Endodermal cell (in vitro differentiated cells): ENCODE measurements at regions not wholly inside any gene's neighbourhood (a gene's known extent, or its start where the extent isn't known, plus 50 kb on each side); places are given as distances from the start of the nearest gene placed in this dataset.

ENCODE experiments used
- DNase-seq: peaks from one replicate; pipeline ENCODE4 v3.0.0-alpha.2; 2017
- H3K27ac ChIP-seq: 2 replicates; pipeline ENCODE4 v1.5.1; 2013; ENCODE audit warnings: mild to moderate bottlenecking, low read depth, low read length, moderate library complexity
- H3K27me3 ChIP-seq: 2 replicates; pipeline ENCODE4 v1.6.1; 2013; ENCODE audit warnings: mild to moderate bottlenecking, low read length, moderate library complexity; ENCODE audit not compliant: insufficient read depth, control insufficient read depth, poor library complexity, severe bottlenecking
- H3K36me3 ChIP-seq: 2 replicates; pipeline ENCODE4 v1.7.0; 2013; ENCODE audit warnings: mild to moderate bottlenecking, low read length, moderate library complexity; ENCODE audit not compliant: control insufficient read depth, insufficient read depth
- H3K4me1 ChIP-seq: one replicate; pipeline ENCODE4 v1.7.0; 2013; ENCODE audit warnings: low read length; ENCODE audit not compliant: control insufficient read depth, insufficient read depth
- H3K4me3 ChIP-seq: 2 replicates; pipeline ENCODE4 v1.5.1; 2013; ENCODE audit warnings: mild to moderate bottlenecking, low read length, moderate library complexity
- H3K9ac ChIP-seq: 2 replicates; pipeline ENCODE4 v1.6.1; 2013; ENCODE audit warnings: mild to moderate bottlenecking, low read length, moderate library complexity; ENCODE audit not compliant: poor library complexity, severe bottlenecking; ENCODE audit errors: extremely low read depth
- H3K9me3 ChIP-seq: 2 replicates; pipeline ENCODE4 v1.6.1; 2013; ENCODE audit warnings: mild to moderate bottlenecking, low read length, moderate library complexity; ENCODE audit not compliant: control insufficient read depth
- H3K27ac Mint-ChIP-seq: 2 replicates; pipeline ENCODE4 v1.8.0; 2020; ENCODE audit warnings: mixed read lengths
- H3K27me3 Mint-ChIP-seq: 2 replicates; pipeline ENCODE4 v1.8.0; 2021; ENCODE audit warnings: mild to moderate bottlenecking, mixed read lengths; ENCODE audit not compliant: insufficient read depth
- H3K36me3 Mint-ChIP-seq: 2 replicates; pipeline ENCODE4 v1.8.0; 2020; ENCODE audit warnings: low read depth, mixed read lengths
- H3K4me1 Mint-ChIP-seq: 2 replicates; pipeline ENCODE4 v1.8.0; 2020; ENCODE audit warnings: mixed read lengths
- H3K4me3 Mint-ChIP-seq: 2 replicates; pipeline ENCODE4 v1.8.0; 2020; ENCODE audit warnings: mild to moderate bottlenecking, moderate library complexity, mixed read lengths
- H3K9me3 Mint-ChIP-seq: 2 replicates; pipeline ENCODE4 v1.8.0; 2020; ENCODE audit warnings: mild to moderate bottlenecking, mixed read lengths
- WGBS, 2 experiments: methylation state at CpG; one replicate each; pipeline versions ENCODE4 v1.1.5 to v1.1.7; 2013; ENCODE audit warnings: missing lambda C conversion rate in 2 of 2, mixed read lengths in 1 of 2; ENCODE audit not compliant: insufficient coverage in 1 of 2, insufficient read length in 1 of 2; 5-methylcytosine and 5-hydroxymethylcytosine counted together
- TF ChIP-seq, protein P1 (sequence below): fragments of 200-600 bp; sonication (generic); conservative IDR thresholded peaks from 2 replicates; pipeline ENCODE4 v1.5.0; 2021; ENCODE audit warnings: antibody characterized with exemption, mild to moderate bottlenecking

DNA sequence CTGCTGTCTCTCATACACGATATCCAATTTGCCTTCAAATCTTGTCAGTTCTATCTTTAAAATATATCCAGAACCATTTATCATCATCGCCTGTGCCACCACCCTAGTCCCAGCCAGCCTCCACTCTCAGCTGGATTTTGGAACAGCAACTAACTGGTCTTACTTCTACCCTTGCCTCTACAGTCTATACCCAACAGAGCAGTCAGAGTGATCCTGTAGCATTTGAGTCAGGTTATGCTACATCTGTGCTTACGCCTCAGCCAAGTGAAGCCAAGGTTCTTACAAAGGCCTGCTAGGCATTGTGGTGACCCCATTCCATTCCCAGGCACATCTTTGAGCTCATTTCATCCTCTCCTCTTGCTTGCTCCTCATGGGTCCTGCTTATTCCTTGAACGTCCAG, 95.7 kb upstream of the ACSL1 start:
- Histone ChIP-seq H3K27me3 (no peaks in the 10 kb centered on the region), H3K36me3 (no peaks in the 10 kb centered on the region), H3K9me3 (peaks cover 12% of the 10 kb centered on the region), H3K4me3 (no peak overlapping the region), H3K27ac (no peak overlapping the region), H3K4me1 (no peaks in the 10 kb centered on the region), H3K9ac (no peak overlapping the region)
- Mint-ChIP-seq H3K27ac (no peak overlapping the region), H3K27me3 (no peaks in the 10 kb centered on the region), H3K4me1 (no peaks in the 10 kb centered on the region), H3K36me3 (no peaks in the 10 kb centered on the region), H3K9me3 (peaks cover 40% of the 10 kb centered on the region), H3K4me3 (no peak overlapping the region)
- TF ChIP-seq, protein P1, sequence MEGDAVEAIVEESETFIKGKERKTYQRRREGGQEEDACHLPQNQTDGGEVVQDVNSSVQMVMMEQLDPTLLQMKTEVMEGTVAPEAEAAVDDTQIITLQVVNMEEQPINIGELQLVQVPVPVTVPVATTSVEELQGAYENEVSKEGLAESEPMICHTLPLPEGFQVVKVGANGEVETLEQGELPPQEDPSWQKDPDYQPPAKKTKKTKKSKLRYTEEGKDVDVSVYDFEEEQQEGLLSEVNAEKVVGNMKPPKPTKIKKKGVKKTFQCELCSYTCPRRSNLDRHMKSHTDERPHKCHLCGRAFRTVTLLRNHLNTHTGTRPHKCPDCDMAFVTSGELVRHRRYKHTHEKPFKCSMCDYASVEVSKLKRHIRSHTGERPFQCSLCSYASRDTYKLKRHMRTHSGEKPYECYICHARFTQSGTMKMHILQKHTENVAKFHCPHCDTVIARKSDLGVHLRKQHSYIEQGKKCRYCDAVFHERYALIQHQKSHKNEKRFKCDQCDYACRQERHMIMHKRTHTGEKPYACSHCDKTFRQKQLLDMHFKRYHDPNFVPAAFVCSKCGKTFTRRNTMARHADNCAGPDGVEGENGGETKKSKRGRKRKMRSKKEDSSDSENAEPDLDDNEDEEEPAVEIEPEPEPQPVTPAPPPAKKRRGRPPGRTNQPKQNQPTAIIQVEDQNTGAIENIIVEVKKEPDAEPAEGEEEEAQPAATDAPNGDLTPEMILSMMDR = no peak
- 90 to 92% methylated on average over 4 of the region's 4 CpGs for WGBS, 2 experiments
- DNase-seq = no peak

DNA sequence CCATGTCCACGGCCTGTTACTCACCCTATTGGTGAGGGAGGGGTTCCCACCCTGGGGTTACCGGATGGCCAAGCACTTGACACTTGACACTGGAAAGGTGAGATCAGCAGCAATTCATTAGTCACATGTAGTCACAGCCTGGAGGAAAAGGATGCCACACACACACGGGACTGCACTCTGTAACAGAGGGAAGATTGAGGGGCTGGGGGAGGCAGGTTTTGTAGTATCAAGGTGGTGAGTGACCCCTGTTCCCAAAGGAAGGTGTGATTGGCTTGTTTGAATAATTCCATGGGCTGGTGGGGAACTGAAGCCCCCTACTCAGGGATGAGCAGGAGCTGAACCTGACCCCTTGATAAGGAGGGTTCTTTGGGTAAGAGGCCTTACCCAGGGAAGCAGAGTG, 96.0 kb upstream of the HELT start:
- Histone ChIP-seq H3K9ac (no peak overlapping the region), H3K4me3 (no peak overlapping the region), H3K27me3 (no peaks in the 10 kb centered on the region), H3K4me1 (no peaks in the 10 kb centered on the region), H3K9me3 (peaks cover 12% of the 10 kb centered on the region), H3K36me3 (no peaks in the 10 kb centered on the region), H3K27ac (no peak overlapping the region)
- Mint-ChIP-seq H3K36me3 (no peaks in the 10 kb centered on the region), H3K9me3 (peaks cover 36% of the 10 kb centered on the region), H3K4me3 (no peak overlapping the region), H3K27ac (no peak overlapping the region), H3K27me3 (no peaks in the 10 kb centered on the region), H3K4me1 (no peaks in the 10 kb centered on the region)
- 93 to 95% methylated on average over 3 of the region's 3 CpGs for WGBS, 2 experiments
- no peak for DNase-seq
- TF ChIP-seq, protein P1 = no peak

GRCh38 chr4:184924516-184924915, 93.8 kb upstream of the HELT start:
- H3K4me1 ChIP-seq = no peaks in the 10 kb centered on the region
- H3K27me3 ChIP-seq = no peaks in the 10 kb centered on the region
- H3K36me3 Mint-ChIP-seq = no peaks in the 10 kb centered on the region
- H3K4me1 Mint-ChIP-seq = no peaks in the 10 kb centered on the region
- DNase-seq = no peak
- peaks cover 12% of the 10 kb centered on the region for H3K9me3 ChIP-seq
- no peak overlapping the region for H3K4me3 Mint-ChIP-seq
- no peaks in the 10 kb centered on the region for H3K27me3 Mint-ChIP-seq
- WGBS, 2 experiments = 69% methylated on average over 1 of the region's 2 CpGs; no CpG with 5 or more reads in 1 of the 2 experiments
- H3K9me3 Mint-ChIP-seq = peaks cover 48% of the 10 kb centered on the region
- H3K4me3 ChIP-seq = no peak overlapping the region
- H3K9ac ChIP-seq = no peak overlapping the region
- H3K27ac ChIP-seq = no peak overlapping the region
- H3K36me3 ChIP-seq = no peaks in the 10 kb centered on the region
- no peak overlapping the region for H3K27ac Mint-ChIP-seq
- TF ChIP-seq, protein P1 = no peak
